ENCODE measurements at regions not wholly inside any gene's neighbourhood (a gene's known extent, or its start where the extent isn't known, plus 50 kb on each side); places are given as distances from the start of the nearest gene placed in this dataset.

GRCh38 chr7:138247568-138248333 lies 171.5 kb downstream of the AKR1D1 start:
- Histone ChIP-seq H2AFZ (ENCODE audit: low read depth, low read length, poor library complexity, severe bottlenecking) (no peak overlapping the region), H4K20me1 (ENCODE audit: insufficient read depth) (no peaks in the 10 kb centered on the region), H3K9me3 (ENCODE audit: control insufficient read depth in 1 of 2, insufficient read depth in 1 of 2, low read depth in 1 of 2, low read length in 2 of 2) (peaks cover 0 to 7% of the 10 kb centered on the region in 2 experiments; a peak in 2 of 4 replicates), H3K4me3 (replicated peaks in 1 of 2; ENCODE audit: low read depth in 1 of 2, low read length in 2 of 2) (no peak overlapping the region), H3K27me3 (ENCODE audit: insufficient read depth, low read length) (no peaks in the 10 kb centered on the region), H3K36me3 (ENCODE audit: control insufficient read depth in 1 of 2, insufficient read depth in 2 of 2, low read length in 2 of 2) (no peaks in the 10 kb centered on the region), H3K79me2 (ENCODE audit: insufficient read depth, low read length) (no peaks in the 10 kb centered on the region), H3K9ac (ENCODE audit: low read length) (no peak overlapping the region), H3K27ac (ENCODE audit: low read depth, low read length) (no peak overlapping the region), H3K4me1 (ENCODE audit: control insufficient read depth in 1 of 2, insufficient read depth in 2 of 2, low read length in 2 of 2) (no peaks in the 10 kb centered on the region), H3K4me2 (ENCODE audit: low read length) (no peak overlapping the region), H3K9me2 (ENCODE audit: insufficient read depth) (no peaks in the 10 kb centered on the region)
- no peak for ATAC-seq
- no peak for DNase-seq (ENCODE audit: low read depth, low spot score)
- ChIA-PET CTCF (no interaction called here), POLR2A (no interaction called here), RAD21 (ENCODE audit: low non-redundant PET in 1 of 2, low total read pairs in 2 of 2, uncharacterized antibody in 2 of 2, unreplicated experiment in 2 of 2) (no interaction called here)
- TF ChIP-seq CEBPB (IDR thresholded peaks at IDR 0.05; ENCODE audit: low read depth), result no peak
- TF ChIP-seq ZBTB33 (IDR thresholded peaks at IDR 0.05; ENCODE audit: extremely low read depth, insufficient replicate concordance, low read length), result no peak
- no peak for TF ChIP-seq TCF7L2 (IDR thresholded peaks at IDR 0.05; ENCODE audit: borderline replicate concordance, extremely low read depth, insufficient read depth, insufficient read length)
- TF ChIP-seq SRF (IDR thresholded peaks at IDR 0.05; ENCODE audit: low read depth), result no peak
- TF ChIP-seq POLR2AphosphoS5 (IDR thresholded peaks at IDR 0.05; ENCODE audit: low read depth, low read length), result no peak
- TF ChIP-seq SIN3A (IDR thresholded peaks at IDR 0.05; ENCODE audit: low read depth), result no peak
- TF ChIP-seq YY1 (IDR thresholded peaks at IDR 0.05; ENCODE audit: extremely low read depth, insufficient replicate concordance, low read depth, low read length), result no peak
- TF ChIP-seq, protein P1, sequence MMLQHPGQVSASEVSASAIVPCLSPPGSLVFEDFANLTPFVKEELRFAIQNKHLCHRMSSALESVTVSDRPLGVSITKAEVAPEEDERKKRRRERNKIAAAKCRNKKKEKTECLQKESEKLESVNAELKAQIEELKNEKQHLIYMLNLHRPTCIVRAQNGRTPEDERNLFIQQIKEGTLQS (IDR thresholded peaks at IDR 0.05), result no peak
- no peak for TF ChIP-seq SP1 (IDR thresholded peaks at IDR 0.05; ENCODE audit: low read depth)
- TF ChIP-seq RAD21 (IDR thresholded peaks at IDR 0.05; ENCODE audit: low read depth), result no peak
- no peak for TF ChIP-seq POLR2A (IDR thresholded peaks at IDR 0.05; ENCODE audit: borderline replicate concordance, extremely low read depth, insufficient read depth, insufficient read length)
- no peak for TF ChIP-seq ZNF274 (IDR thresholded peaks at IDR 0.05; ENCODE audit: low read depth, low read length)
- TF ChIP-seq, protein P2, sequence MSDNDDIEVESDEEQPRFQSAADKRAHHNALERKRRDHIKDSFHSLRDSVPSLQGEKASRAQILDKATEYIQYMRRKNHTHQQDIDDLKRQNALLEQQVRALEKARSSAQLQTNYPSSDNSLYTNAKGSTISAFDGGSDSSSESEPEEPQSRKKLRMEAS (IDR thresholded peaks at IDR 0.05), result no peak
- TF ChIP-seq EZH2phosphoT487 (IDR thresholded peaks at IDR 0.05; ENCODE audit: borderline replicate concordance), result no peak
- no peak for TF ChIP-seq FOSL1 (IDR thresholded peaks at IDR 0.05; ENCODE audit: low read depth)
- TF ChIP-seq CBX3 (IDR thresholded peaks at IDR 0.05; ENCODE audit: low read depth), result no peak
- no peak for TF ChIP-seq JUND (IDR thresholded peaks at IDR 0.05)
- no TSS peak for BruUV-seq (replicated peaks)
- intact Hi-C loops (cut with micrococcal nuclease), result no loop called here

Data from HCT116 (cell line).